HS-27A (cell line): ENCODE measurements at regions not wholly inside any gene's neighbourhood (a gene's known extent, or its start where the extent isn't known, plus 50 kb on each side); places are given as distances from the start of the nearest gene placed in this dataset.
A peak's percentile ranks its signal among the peaks of the same experiment; 100 is the strongest.

Experiments
- DNase-seq: peaks from one replicate; pipeline ENCODE4 v3.0.0-alpha.2; 2012; ENCODE audit warnings: low read depth, missing footprints

DNA sequence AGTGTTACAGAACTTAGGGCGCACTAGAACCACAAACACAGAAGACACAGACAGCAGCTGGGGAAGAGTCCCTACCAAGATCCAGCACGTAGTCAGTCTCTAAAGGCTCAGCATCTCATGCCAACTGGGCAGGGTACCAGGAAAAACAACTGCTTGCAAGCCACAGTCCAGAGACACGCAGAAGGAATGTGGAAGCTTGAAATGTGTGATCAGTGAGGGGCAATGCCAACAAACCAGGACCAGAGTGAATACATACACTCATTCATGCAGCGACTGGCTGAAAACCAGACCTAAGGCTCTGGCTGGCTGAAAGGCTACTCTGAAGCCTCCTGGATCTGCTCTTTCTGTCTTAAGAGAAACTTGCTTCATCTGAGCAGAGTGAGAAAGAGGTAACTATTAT lies 1484.8 kb downstream of the EFNB2 start:
- peak; percentile 22 for DNase-seq

DNA sequence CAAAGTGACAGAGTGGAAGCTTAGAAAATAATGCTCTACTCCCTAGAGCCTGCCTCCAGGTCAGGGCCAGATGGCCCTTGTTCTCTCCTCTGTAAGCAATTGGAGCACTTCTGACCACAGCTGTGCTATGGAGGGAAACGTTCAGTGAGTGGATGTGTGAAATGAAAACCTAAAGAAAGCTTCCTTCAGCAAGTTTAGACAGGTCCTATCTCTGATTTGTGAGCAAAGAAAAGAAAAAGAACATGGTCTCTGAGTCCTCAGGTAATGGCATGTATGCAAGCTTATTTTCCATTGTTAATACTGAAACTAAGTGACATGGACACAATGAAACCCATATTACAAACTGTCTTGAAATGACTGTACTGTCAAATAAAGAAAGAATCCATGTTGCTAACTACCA lies 1486.8 kb downstream of the EFNB2 start:
- DNase-seq: no peak

DNA sequence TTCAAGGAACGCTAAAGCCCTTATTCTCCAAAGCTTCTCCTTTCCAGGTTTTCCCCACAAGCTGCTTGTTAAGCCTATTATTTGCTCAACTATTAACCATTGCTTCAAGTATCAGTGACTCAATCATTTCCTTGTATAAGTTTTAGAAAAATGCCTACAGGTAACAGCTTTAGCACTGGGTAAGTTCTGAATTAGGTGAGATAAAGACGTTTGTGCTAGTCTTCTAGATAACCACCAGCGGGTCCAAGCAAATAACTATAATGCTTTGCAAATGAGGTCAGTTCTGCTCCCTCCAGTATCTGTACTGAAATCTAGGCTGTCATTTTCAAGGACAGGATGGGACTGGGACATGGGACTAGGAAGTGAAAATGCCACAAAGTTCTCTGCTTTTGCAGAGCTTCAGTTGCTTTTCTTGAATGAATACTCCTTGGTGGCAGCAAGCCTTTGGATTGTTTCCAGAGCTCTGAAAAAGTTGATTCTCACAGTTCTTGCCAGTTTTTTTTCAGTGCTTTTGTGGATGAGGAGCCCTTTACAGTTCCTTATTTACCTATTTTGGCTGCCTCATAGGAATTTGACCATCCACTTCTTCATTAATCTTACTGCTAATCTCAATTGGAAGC lies 1487.7 kb downstream of the EFNB2 start:
- no peak for DNase-seq

DNA sequence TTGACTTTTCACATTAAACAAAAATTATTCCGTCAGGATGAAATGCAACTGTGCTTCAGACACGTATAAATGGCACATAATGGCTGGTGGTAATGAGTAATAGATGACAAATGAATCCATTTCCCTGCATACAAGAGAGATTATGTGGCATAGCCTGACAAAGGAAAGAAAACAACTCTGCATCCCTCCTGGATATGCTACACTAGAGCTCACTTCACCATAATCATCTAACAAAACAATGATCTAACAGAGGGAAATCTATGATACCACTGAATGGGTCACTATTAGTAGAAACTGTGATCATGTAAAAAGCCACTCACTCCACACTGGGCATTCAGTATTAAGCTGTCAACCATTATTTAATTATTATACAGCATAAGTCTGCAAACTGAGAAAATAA lies 1498.4 kb downstream of the EFNB2 start:
- no peak for DNase-seq

DNA sequence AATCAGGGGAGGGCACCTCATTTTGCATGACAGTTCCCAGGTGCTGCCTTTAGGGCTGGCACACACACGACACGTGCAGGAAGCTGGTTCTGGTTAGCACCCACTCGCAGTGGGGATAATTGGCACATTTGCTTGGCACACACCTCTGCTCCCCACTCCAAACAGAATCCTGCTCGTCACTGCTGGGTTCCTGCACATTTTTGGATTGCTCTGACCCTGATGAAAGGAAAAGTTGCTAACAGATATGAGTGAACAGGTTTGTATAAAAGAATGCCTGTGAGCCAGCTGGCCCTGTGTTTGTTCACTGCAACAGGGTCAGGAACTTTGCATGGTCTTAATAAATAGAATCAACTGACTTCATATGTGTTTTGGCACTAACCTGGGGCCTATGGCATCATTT lies 1500.4 kb downstream of the EFNB2 start:
- no peak for DNase-seq

DNA sequence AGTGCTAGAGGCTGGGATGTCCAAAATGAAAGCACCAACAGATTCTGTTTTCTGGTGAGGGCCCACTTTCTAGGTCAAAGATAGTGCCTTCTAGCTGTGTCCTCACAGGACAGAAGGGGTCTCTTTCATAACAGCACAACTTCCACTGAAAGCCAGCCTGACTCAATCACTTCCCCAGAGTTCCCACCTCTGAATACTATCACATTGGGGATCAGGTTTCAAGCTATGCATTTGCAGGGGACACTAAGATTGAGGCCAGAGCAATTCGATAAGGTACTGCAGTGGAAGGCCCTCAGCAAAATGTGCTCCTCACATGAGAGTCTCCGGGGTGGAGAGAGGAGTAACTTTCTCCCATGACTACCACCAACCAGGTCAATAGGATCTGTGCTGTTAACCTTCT lies 1501.5 kb downstream of the EFNB2 start:
- no peak for DNase-seq

DNA sequence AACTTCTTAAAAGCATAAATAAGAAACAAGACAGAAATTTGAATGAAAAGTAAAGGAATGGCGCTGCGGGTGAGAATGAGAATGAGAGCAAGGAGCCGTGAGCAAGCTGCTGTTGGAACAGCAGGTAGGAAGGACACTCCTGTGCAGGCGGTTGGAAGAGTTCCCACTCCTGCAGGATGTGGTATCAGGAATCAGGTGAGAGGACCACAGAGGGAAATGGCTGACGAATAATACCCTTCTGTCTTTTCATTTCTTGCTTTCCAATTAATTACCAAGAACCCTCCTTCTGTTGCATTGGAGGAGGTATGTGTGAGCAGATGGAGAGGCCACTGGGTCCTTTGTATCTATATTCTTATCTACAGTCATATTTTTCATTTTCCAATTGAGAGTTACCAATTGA lies 1504.2 kb downstream of the EFNB2 start:
- no peak for DNase-seq

DNA sequence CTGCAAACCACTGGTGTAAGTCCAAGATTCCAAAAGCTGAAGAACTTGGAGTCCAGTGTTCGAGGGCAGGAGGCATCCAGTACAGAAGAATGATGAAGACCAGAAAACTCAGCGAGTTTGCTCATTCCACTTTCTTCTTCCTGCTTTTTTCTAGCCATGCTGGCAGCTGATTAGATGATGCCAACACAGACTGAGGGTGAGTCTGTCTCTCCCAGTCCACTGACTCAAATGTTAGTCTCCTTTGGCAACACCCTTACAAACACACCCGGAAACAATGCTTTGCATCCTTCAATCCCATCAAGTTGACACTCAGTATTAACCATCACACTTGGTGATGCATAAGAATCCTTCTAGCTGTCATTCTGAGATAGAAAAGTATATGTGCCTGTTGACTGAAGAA lies 1504.6 kb downstream of the EFNB2 start:
- DNase-seq: no peak

DNA sequence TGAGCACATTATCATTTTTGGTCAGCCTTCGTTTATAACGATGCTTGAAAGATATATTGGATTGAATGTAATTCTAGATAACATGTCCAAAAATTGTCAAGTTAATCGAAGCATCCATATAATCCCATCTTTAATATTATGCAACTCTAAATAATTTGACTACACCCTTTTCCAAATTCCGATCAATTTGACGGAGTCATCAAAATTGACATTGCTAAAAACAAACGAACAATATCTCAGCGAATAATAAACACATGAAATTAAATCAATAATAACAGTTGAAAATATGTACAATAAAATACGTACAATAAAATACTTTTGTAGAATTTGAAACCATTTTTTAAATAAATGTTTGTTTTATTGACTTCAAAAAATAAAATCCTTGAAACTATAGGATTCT lies 1516.4 kb downstream of the EFNB2 start:
- no peak for DNase-seq

DNA sequence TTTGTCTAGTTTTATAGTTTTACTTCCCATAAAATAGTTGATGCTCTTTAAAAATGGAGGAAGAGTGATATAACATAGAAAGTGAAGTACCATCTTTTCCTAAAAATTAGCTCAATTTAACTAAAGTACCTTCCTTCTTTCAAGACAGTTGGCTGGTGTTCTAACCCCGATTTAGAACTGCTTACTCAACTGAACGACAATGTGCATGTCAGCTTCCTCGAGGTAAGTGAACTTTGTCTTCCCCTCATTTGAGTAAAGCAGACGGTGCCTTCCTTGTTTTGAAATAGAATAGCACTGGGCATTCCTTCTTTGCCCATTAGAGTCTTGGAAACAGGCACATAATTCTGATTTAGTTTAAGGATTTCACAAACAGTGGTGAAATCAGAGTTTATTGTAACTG lies 1519.2 kb downstream of the EFNB2 start:
- no peak for DNase-seq

DNA sequence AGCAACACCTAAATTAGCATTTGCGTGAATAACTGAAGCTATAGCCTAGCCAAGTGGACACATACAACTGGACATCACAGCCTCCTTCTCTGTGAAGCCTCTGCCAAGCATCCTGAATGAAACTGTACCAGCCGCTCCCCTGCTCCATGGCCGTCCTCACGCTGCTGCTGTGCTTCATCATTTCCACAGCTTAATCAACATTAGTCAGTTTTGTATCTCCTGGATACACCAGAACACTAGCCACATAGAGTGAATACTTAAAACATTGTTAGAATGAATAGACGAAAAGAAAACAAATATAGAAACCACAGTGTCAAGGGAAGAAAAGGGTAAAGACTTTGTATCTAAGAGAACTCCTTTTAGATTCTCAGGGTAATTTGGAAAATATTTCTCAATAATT lies 1526.9 kb downstream of the EFNB2 start:
- DNase-seq: no peak

DNA sequence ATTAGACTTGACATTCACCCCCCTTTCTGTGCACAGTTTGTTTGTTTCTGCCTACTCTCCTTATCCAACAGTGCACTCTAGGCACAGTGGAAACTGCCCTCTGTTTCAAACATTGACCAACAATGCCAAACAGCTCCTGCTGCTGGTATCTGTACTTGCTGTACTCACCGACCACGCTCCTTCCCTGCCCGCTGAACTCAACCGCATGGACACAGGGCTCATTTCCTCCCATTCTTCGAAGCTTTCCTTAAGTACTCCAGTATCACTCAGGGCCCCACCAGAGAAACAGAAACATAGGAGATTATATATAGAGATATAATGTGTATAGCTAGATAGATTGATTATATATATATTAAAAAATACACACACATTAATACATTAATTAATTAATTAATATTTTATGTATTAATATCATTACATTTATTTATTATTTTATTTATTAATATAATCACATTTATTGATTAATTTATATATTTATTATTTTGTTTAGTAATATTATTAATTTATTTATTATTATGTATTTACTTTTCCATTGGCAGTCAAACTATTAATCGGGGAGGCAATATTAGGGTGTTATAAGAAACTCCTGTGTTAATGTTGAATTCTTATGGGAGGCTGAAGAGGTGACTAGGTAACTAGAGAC lies 1528.2 kb downstream of the EFNB2 start:
- DNase-seq: no peak

DNA sequence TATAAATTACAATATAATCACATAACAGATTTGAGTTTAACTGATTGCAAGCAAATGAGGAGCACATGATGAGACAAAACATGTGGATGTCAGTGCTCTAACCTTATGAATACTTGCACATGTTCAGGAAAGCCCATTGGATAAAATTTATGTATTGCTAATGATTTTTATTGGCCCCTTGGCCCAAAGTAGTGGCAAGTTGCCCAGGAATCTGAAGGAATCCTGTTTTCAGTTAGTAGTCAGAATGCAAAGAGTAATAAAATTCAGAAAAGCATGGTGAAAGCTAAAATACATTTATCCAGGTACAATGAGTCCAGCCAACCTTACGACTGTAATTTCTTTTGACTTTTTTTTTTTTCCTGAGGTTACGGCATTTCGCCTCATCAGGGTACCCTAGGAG lies 1539.4 kb downstream of the EFNB2 start:
- no peak for DNase-seq

DNA sequence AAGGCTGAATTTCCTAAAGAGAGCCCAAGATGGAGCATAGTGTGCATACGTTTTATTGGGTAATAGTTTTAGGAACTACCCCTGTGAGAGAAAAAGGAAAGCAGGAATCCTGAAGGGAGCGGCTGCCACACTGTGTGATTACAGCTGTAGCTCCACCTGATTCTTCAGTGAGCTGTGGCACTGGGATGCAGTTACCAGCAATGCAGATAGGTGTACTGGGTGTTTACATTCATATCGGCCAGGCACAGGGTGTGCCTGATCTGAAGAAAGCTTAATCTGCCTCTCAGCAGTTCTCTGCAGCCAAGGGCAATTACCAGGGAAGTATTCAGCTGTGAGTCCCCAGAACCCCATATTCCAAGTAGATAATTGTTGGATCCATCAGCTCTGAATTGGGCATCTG lies 1541.8 kb downstream of the EFNB2 start:
- no peak for DNase-seq

DNA sequence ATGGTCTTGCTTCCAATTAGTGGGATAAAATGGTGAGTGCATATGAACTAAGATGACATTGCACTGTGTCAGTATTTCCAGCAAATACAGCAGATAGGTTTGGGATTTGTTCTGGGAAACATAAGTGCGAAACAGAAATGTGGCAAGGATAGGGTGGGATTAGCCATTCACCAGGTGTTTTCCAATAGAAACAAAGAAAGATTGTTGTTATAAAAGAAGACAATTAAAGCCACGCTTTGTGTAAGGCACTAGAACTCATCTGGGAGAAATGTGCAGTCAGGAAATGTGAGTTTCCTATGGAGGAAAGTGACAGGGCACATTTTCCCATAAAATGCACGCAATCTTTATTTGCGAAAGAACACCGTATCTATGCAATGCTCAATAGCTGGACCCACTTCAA lies 1547.8 kb downstream of the EFNB2 start:
- no peak for DNase-seq

DNA sequence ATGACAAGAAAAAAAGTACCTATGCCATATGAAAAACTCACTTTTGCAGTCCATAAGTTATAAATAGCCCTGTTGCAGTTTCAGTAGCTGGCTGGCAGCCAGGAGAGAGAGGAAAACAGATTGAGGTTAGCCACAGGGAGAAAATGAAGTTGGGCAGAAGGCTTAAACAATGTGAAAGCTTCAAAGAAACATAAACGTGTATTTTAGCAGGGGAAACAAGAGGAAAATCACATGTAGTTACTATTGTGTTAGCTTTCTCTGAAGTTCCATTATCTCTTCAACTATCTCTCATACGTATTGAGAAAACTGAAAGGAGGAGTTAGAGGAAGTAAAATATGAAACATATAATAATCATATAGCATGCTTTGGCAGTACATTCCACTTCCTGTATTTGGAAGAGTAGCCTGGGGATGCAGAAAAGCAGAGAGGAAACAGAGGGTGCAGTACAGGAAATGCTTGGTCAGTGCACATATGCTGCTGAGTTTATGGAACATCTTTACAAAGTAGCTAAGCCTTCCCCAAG lies 1551.1 kb downstream of the EFNB2 start:
- peak; percentile 15 for DNase-seq

DNA sequence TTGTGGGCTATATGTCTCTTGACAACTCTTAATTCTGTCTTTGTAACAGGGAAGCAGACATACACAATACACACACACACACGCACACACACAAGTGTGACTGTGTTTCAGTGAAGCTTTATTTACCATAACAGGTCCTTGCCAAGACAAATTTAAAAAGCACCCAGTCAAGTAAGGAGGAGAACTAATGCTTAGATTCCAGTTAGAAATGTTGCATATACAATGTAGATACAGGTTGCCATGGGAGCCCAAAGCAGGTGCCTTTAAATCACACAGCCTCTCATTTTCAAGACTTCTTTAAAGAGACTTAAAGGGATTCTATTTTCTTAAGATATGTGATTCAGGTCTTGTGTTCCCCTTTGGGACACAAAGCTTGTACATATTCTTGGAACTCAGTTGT lies 1551.9 kb downstream of the EFNB2 start:
- no peak for DNase-seq

DNA sequence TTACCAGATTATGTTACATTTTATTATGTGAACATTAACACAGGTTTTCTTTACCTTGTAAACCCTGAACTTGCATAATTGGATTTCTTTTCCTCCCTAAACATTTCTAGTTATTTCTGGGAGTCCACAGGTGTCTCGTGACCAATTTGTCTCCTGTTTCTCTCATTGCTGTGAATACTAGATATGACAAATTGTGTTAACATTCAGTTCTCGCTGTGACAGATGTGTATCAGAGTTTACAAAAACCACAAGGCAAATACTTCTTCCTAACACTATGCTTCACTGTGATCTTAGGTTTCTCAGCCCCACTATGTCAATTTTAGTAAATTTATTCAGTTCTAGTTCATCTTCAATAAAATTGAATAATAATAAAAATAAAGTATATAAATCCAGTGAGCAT lies 1554.9 kb downstream of the EFNB2 start:
- no peak for DNase-seq

DNA sequence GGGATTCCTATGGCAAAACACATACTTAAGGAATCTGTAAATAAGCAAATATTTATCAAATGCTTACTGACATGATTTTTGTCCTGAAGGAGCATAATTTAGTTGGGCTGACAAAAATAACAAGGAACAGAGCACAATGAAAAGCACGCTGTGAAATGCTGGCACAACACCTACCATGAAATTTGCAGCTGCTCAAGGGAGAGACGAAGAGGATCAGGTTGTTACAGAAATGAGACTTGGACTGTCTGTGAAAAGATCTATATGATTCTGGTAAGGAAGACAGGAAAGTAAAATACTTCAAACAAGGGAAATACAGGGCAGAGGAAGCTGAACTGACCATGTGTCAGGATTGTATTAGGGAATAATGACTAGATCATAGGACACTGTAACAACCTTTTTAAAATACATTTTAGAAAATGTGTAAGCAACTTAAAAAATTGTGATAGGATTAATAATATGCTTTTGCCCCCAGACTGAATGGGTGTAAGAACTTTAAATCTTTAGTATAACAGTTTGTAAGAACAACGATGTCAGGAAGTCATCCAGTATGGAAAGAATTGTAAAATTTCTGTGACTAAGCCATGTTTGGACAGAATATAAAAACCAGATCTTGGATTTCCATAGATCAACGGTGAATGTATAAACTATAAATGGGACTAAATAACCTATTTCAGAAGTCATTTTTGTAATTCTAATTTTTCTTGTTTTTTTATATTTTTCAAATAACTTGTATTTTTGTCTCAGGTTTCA lies 1556.0 kb downstream of the EFNB2 start:
- no peak for DNase-seq

DNA sequence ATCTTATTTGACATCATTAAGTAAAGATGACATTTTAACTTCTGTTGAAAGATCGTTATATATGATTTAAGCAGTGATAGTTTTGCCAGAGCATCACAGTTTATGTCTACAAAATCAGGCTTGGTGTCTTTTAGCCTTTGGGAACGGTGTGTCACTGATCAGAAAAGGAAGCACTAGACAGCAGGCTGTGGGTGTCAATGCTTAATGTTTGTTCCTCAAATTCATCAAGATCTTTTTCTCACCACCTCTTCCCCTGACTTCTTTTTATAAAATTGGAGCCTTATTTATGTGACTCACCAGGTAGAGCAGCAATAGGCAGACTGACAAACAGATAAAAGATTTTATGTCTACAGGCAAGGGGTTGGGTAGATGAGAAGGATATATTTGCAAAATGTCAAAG lies 1558.5 kb downstream of the EFNB2 start:
- DNase-seq: no peak

DNA sequence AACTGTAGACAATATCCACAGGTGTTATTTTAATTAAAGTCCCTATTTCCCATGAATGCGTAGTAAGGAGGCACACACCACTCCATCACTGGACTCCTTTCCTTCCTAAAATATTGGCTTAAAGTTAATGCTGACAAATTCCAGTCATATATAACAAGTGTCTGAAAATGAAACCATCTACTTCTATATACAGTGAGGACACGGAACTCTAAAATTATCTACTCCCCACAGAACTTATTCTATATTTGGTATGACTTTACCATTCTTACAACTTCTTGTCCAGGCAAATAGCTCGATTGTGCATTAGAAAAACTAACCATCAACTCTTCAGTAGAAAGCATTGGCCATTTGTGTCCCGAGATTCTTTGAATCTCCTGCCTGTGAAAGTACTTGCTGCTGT lies 1560.2 kb downstream of the EFNB2 start:
- no peak for DNase-seq

DNA sequence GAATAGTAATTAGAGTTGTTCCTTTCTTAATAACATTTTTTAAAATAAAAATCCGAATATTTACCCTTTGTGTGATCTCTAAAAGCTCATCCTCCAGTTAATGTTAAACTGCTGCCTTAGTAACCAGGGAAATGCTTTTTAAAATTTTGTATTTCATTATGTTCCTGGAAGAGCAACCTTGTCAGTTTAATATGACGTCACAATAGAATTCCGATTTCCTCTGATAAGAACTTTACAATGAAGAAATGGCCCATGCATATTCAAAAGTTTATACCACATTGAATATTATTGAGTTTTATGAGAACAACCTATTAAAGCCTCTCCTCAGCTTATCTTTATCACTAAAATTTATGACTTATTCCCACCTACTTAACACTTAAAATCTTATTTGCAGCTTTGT lies 1566.6 kb downstream of the EFNB2 start:
- DNase-seq: no peak

DNA sequence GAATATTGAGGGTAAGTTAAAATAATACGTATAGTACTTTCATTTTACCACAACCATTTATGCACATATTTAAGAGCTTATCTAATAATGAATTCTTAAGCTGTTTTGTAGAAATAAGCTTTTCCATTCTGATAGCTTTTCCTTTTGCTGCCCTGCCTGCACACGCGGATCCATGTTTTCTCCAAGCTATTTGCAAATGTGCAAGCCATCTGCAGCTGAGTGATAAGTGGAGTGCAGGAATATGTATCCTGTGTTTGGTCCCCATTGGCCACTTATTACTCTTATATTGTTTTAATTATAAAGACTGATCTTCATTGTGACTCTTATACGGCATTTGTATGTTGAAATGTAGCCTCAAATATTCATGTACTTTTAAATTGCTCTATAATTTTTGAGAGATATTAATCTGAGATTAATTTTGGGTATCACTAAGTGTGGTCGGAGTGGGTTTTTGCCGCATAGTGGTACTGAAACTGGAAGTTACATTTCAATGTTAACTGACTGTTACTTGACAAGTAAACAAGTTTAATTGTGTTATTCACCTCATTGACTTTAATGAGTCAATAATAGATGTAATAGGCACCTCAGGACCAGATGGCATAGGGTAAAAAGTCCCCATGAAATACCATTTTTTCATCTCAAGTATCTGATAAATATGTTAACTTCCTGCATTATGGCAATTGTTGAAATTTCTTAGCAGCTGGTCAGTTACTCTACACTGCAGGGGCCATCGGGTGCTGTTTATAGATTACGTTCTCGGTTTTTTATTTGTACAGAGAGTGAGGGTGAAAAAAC lies 1567.4 kb downstream of the EFNB2 start:
- DNase-seq: no peak
